ENCODE measurements at regions not wholly inside any gene's neighbourhood (a gene's known extent, or its start where the extent isn't known, plus 50 kb on each side); places are given as distances from the start of the nearest gene placed in this dataset.
"Not testable (repeated sequence)": the region's sequence is repeated elsewhere in the genome, so short reads cannot be mapped to it uniquely, and the experiment has no call there.

DNA sequence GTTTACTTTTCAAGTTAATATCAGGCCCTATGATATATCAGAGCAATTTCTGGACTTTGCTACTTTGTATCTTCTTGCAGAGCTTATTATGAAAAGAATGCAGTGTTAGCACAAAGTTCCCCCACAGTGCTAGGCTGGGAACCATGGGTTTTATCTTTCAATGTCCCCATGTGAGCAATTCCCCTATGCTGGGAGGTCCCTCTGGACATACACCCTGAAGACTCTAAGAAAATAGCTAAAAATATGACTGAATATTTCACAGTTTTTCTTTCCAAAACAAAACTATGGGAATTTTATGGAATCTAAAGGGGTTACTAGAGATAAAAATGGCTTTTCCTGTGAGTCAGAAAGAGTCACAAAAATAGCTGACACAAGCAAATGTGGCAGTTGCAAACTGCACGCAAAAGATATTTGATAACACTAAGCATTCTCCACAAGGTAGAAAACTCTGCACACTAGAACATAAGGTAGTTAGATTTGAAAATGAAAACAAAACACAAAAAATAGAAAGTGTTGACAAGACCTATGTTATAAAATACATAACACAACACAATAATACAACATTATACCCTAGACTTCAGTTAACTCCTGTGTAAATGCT lies 487.5 kb upstream of the GRIN3A start:
- Mint-ChIP-seq H3K36me3 (no peaks in the 10 kb centered on the region), H3K9me3 (peaks cover 2 to 9% (median 5%) of the 10 kb centered on the region in 5 donors), H3K27me3 (peaks cover 0 to 2% of the 10 kb centered on the region in 2 donors), H3K27ac (no peak overlapping the region), H3K4me1 (no peaks in the 10 kb centered on the region), H3K4me3 (no peak overlapping the region)
- Histone ChIP-seq H3K4me1 (ENCODE audit: insufficient read depth, low read length) (no peaks in the 10 kb centered on the region), H3K9me3 (ENCODE audit: low read length) (no peaks in the 10 kb centered on the region), H3K4me3 (ENCODE audit: low read length) (no peak overlapping the region), H3K36me3 (ENCODE audit: insufficient read depth, low read length) (no peaks in the 10 kb centered on the region), H3K27ac (ENCODE audit: low read depth, low read length) (no peak overlapping the region), H3K27me3 (ENCODE audit: insufficient read depth, low read length, poor library complexity, severe bottlenecking) (no peaks in the 10 kb centered on the region)
- ChIA-PET POLR2A (no interaction called here), CTCF (no interaction called here)
- DNase-seq = no peak

GRCh38 chr9:102223320-102224136 lies 485.1 kb upstream of the GRIN3A start:
- POLR2A ChIA-PET; H3K27me3 Mint-ChIP-seq; H3K4me3 ChIP-seq (ENCODE audit: low read length); H3K9me3 ChIP-seq (ENCODE audit: low read length); H3K4me1 ChIP-seq (ENCODE audit: insufficient read depth, low read length); H3K27ac ChIP-seq (ENCODE audit: low read depth, low read length); H3K36me3 ChIP-seq (ENCODE audit: insufficient read depth, low read length); H3K36me3 Mint-ChIP-seq; H3K4me3 Mint-ChIP-seq; H3K27ac Mint-ChIP-seq; H3K9me3 Mint-ChIP-seq; CTCF ChIA-PET; H3K27me3 ChIP-seq (ENCODE audit: insufficient read depth, low read length, poor library complexity, severe bottlenecking); H3K4me1 Mint-ChIP-seq: not testable (repeated sequence)
- DNase-seq = peak in 1 of 5 donors; percentile 26

DNA sequence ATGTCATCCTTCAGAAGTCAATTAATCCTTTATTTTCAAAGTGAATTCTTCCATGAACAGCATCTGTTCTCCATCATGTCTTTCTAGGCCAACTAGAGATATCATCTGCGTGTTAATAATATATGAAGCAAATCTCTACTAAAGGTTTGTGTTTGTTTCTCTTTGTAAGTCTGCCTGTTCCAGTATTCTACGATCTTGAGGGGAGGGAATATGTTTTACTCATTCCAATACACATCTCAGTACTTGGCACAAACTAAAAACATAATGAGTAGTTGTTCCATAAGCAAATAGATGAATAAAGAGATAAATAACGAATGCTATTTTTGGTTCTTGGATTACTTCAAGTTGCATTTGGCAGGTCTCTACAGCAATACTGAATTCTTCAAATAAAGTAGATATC lies 470.7 kb upstream of the GRIN3A start:
- Histone ChIP-seq H3K4me3 (ENCODE audit: low read length) (no peak overlapping the region), H3K36me3 (ENCODE audit: insufficient read depth, low read length) (no peaks in the 10 kb centered on the region), H3K27ac (ENCODE audit: low read depth, low read length) (no peak overlapping the region), H3K27me3 (ENCODE audit: insufficient read depth, low read length, poor library complexity, severe bottlenecking) (no peaks in the 10 kb centered on the region), H3K9me3 (ENCODE audit: low read length) (no peaks in the 10 kb centered on the region), H3K4me1 (ENCODE audit: insufficient read depth, low read length) (no peaks in the 10 kb centered on the region)
- H3K4me1 Mint-ChIP-seq = no peaks in the 10 kb centered on the region
- no peaks in the 10 kb centered on the region for H3K36me3 Mint-ChIP-seq
- H3K27me3 Mint-ChIP-seq = no peaks in the 10 kb centered on the region
- CTCF ChIA-PET = no interaction called here
- H3K9me3 Mint-ChIP-seq = peaks cover 0 to 29% (median 3%) of the 10 kb centered on the region in 5 donors
- H3K27ac Mint-ChIP-seq = no peak overlapping the region
- no peak overlapping the region for H3K4me3 Mint-ChIP-seq
- DNase-seq = no peak
- POLR2A ChIA-PET = no interaction called here

DNA sequence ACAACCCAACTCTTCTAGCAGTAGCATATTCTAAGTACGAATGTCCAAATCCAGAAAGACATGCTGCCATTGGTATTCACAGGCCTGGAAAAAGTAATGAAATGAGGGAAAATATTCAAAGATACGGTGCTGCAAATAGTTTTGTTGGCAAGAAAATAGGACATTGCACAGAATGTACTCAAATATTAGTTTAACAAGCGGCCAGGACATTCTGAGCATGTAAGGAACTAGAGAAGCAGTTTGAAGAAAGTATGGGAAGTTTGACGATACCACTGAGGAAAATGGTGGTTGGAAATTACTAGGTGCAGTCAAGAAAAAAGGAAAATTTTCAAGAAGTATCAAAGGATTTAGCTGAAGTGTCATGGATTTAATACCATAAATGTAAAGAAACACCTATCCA lies 468.0 kb upstream of the GRIN3A start:
- ChIA-PET POLR2A (no interaction called here), CTCF (no interaction called here)
- no peak overlapping the region for H3K4me3 Mint-ChIP-seq
- no peak for DNase-seq
- H3K27ac Mint-ChIP-seq = no peak overlapping the region
- no peaks in the 10 kb centered on the region for H3K9me3 ChIP-seq (ENCODE audit: low read length)
- no peak overlapping the region for H3K4me3 ChIP-seq (ENCODE audit: low read length)
- H3K36me3 Mint-ChIP-seq = no peaks in the 10 kb centered on the region
- H3K27me3 Mint-ChIP-seq = no peaks in the 10 kb centered on the region
- no peaks in the 10 kb centered on the region for H3K4me1 ChIP-seq (ENCODE audit: insufficient read depth, low read length)
- peaks cover 0 to 26% (median 10%) of the 10 kb centered on the region in 5 donors for H3K9me3 Mint-ChIP-seq
- no peaks in the 10 kb centered on the region for H3K4me1 Mint-ChIP-seq
- no peaks in the 10 kb centered on the region for H3K27me3 ChIP-seq (ENCODE audit: insufficient read depth, low read length, poor library complexity, severe bottlenecking)
- no peaks in the 10 kb centered on the region for H3K36me3 ChIP-seq (ENCODE audit: insufficient read depth, low read length)
- no peak overlapping the region for H3K27ac ChIP-seq (ENCODE audit: low read depth, low read length)

- H3K4me1 Mint-ChIP-seq = no peaks in the 10 kb centered on the region
- no peaks in the 10 kb centered on the region for H3K9me3 ChIP-seq (ENCODE audit: low read length)
- H3K36me3 Mint-ChIP-seq = no peaks in the 10 kb centered on the region
- peaks cover 4 to 34% (median 14%) of the 10 kb centered on the region in 5 donors for H3K9me3 Mint-ChIP-seq
- ChIA-PET CTCF (no interaction called here), POLR2A (no interaction called here)
- no peaks in the 10 kb centered on the region for H3K36me3 ChIP-seq (ENCODE audit: insufficient read depth, low read length)
- H3K27ac ChIP-seq (ENCODE audit: low read depth, low read length) = no peak overlapping the region
- no peak overlapping the region for H3K4me3 ChIP-seq (ENCODE audit: low read length)
- no peak overlapping the region for H3K4me3 Mint-ChIP-seq
- no peaks in the 10 kb centered on the region for H3K27me3 Mint-ChIP-seq
- no peaks in the 10 kb centered on the region for H3K4me1 ChIP-seq (ENCODE audit: insufficient read depth, low read length)
- no peaks in the 10 kb centered on the region for H3K27me3 ChIP-seq (ENCODE audit: insufficient read depth, low read length, poor library complexity, severe bottlenecking)
- no peak for DNase-seq
- no peak overlapping the region for H3K27ac Mint-ChIP-seq
Measured at GRCh38 chr9:102205251-102205650, 466.8 kb upstream of the GRIN3A start.

DNA sequence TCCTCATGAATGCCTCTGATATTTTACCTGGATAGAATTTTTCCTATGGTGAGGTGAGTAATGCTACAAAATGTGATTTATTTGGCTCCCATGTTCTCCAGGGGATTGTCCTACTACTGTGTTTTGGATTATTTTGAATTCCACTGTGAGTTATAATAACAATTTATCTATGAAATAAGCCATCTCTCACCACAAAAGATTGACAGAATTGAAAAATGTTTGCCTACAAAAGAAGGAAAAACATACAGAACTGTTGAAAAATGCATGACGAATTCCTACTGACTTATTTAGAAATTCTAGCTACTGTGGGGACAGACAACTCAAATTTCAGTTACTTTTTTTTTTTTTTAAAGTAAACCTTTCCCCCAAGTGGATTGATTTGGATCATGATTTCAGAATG lies 463.7 kb upstream of the GRIN3A start:
- Mint-ChIP-seq H3K9me3 (peaks cover 4 to 42% (median 11%) of the 10 kb centered on the region in 5 donors), H3K36me3 (no peaks in the 10 kb centered on the region), H3K4me3 (no peak overlapping the region), H3K27me3 (no peaks in the 10 kb centered on the region), H3K27ac (no peak overlapping the region), H3K4me1 (no peaks in the 10 kb centered on the region)
- Histone ChIP-seq H3K36me3 (ENCODE audit: insufficient read depth, low read length) (no peaks in the 10 kb centered on the region), H3K4me3 (ENCODE audit: low read length) (no peak overlapping the region), H3K4me1 (ENCODE audit: insufficient read depth, low read length) (no peaks in the 10 kb centered on the region), H3K27ac (ENCODE audit: low read depth, low read length) (no peak overlapping the region), H3K9me3 (ENCODE audit: low read length) (no peaks in the 10 kb centered on the region), H3K27me3 (ENCODE audit: insufficient read depth, low read length, poor library complexity, severe bottlenecking) (no peaks in the 10 kb centered on the region)
- ChIA-PET POLR2A (no interaction called here), CTCF (no interaction called here)
- no peak for DNase-seq

GRCh38 chr9:102185962-102186361 lies 447.5 kb upstream of the GRIN3A start:
- Histone ChIP-seq H3K27me3 (ENCODE audit: insufficient read depth, low read length, poor library complexity, severe bottlenecking) (no peaks in the 10 kb centered on the region), H3K36me3 (ENCODE audit: insufficient read depth, low read length) (no peaks in the 10 kb centered on the region), H3K27ac (ENCODE audit: low read depth, low read length) (no peak overlapping the region), H3K4me3 (ENCODE audit: low read length) (no peak overlapping the region), H3K9me3 (ENCODE audit: low read length) (no peaks in the 10 kb centered on the region), H3K4me1 (ENCODE audit: insufficient read depth, low read length) (no peaks in the 10 kb centered on the region)
- Mint-ChIP-seq H3K36me3 (no peaks in the 10 kb centered on the region), H3K4me3 (no peak overlapping the region), H3K4me1 (no peaks in the 10 kb centered on the region), H3K9me3 (peaks cover 3 to 31% (median 9%) of the 10 kb centered on the region in 5 donors), H3K27me3 (no peaks in the 10 kb centered on the region), H3K27ac (no peak overlapping the region)
- CTCF ChIA-PET = no interaction called here
- no peak for DNase-seq
- POLR2A ChIA-PET = no interaction called here

- H3K4me1 ChIP-seq (ENCODE audit: insufficient read depth, low read length) = no peaks in the 10 kb centered on the region
- H3K4me3 ChIP-seq (ENCODE audit: low read length) = no peak overlapping the region
- Mint-ChIP-seq H3K36me3 (no peaks in the 10 kb centered on the region), H3K27me3 (no peaks in the 10 kb centered on the region), H3K4me3 (no peak overlapping the region), H3K4me1 (no peaks in the 10 kb centered on the region), H3K27ac (no peak overlapping the region), H3K9me3 (peaks cover 3 to 31% (median 11%) of the 10 kb centered on the region in 5 donors)
- H3K27me3 ChIP-seq (ENCODE audit: insufficient read depth, low read length, poor library complexity, severe bottlenecking) = no peaks in the 10 kb centered on the region
- no peaks in the 10 kb centered on the region for H3K36me3 ChIP-seq (ENCODE audit: insufficient read depth, low read length)
- CTCF ChIA-PET = no interaction called here
- POLR2A ChIA-PET = no interaction called here
- no peak for DNase-seq
- H3K27ac ChIP-seq (ENCODE audit: low read depth, low read length) = no peak overlapping the region
- H3K9me3 ChIP-seq (ENCODE audit: low read length) = no peaks in the 10 kb centered on the region
Measured at GRCh38 chr9:102185371-102185770, 446.9 kb upstream of the GRIN3A start.

Measured in CD8-positive, alpha-beta memory T cell (primary cell).